ENCODE measurements at regions not wholly inside any gene's neighbourhood (a gene's known extent, or its start where the extent isn't known, plus 50 kb on each side); places are given as distances from the start of the nearest gene placed in this dataset.

GRCh38 chr1:170271430-170272161, 125.8 kb downstream of the NTMT2 start:
- no peak for TF ChIP-seq CTCF (IDR thresholded peaks at IDR 0.05)
- no peak for TF ChIP-seq POLR2A (IDR thresholded peaks at IDR 0.05)

All from Peyer's patch (tissue), 4 donors.